Activated naive CD4-positive, alpha-beta T cell treated with anti-CD3 and anti-CD28 coated beads, Interleukin-2, amount 50 U/mL, for 72 hours (primary cell): ENCODE measurements at regions not wholly inside any gene's neighbourhood (a gene's known extent, or its start where the extent isn't known, plus 50 kb on each side); places are given as distances from the start of the nearest gene placed in this dataset.
"Not testable (repeated sequence)": the region's sequence is repeated elsewhere in the genome, so short reads cannot be mapped to it uniquely, and the experiment has no call there.

Source experiments
- ATAC-seq, 2 donors: fragments of 150-1000 bp; cut with Tn5 transposase; 2 replicates each; pipeline ENCODE4 v1.10.0; 2021; ENCODE audit warnings: mild to moderate bottlenecking in 2 of 2, moderate library complexity in 2 of 2
- DNase-seq, 2 donors: peaks; one replicate each; pipeline ENCODE4 v3.0.0; 2021 to 2022; ENCODE audit warnings: low spot score in 2 of 2
- H3K27ac Mint-ChIP-seq, 2 donors: one replicate each; pipeline ENCODE4 v1.8.0; 2022; ENCODE audit warnings: mild to moderate bottlenecking in 2 of 2, mixed read lengths in 2 of 2
- H3K36me3 Mint-ChIP-seq, 2 donors: one replicate each; pipeline ENCODE4 v1.8.0; 2022; ENCODE audit warnings: mixed read lengths in 2 of 2
- H3K9me3 Mint-ChIP-seq, 2 donors: one replicate each; pipeline ENCODE4 v1.8.0; 2022; ENCODE audit warnings: mixed read lengths in 2 of 2

GRCh38 chr15:20275373-20275967 is 266.1 kb downstream of the GOLGA6L6 start:
- not testable (repeated sequence) for DNase-seq, H3K36me3 Mint-ChIP-seq, H3K27ac Mint-ChIP-seq, H3K9me3 Mint-ChIP-seq, ATAC-seq

GRCh38 chr15:20272422-20273184 is 269.0 kb downstream of the GOLGA6L6 start:
- Mint-ChIP-seq H3K36me3 (no peaks in the 10 kb centered on the region), H3K9me3 (no peaks in the 10 kb centered on the region), H3K27ac (no peak overlapping the region)
- DNase-seq (no peak), ATAC-seq (no peak)

GRCh38 chr15:20271647-20272046 is 270.0 kb downstream of the GOLGA6L6 start:
- Mint-ChIP-seq H3K27ac (no peak overlapping the region), H3K36me3 (no peaks in the 10 kb centered on the region), H3K9me3 (no peaks in the 10 kb centered on the region)
- no peak for DNase-seq
- no peak for ATAC-seq

GRCh38 chr15:20269956-20270355 is 271.6 kb downstream of the GOLGA6L6 start:
- not testable (repeated sequence) for DNase-seq, H3K27ac Mint-ChIP-seq, H3K36me3 Mint-ChIP-seq, ATAC-seq, H3K9me3 Mint-ChIP-seq

- H3K36me3 Mint-ChIP-seq, H3K9me3 Mint-ChIP-seq, H3K27ac Mint-ChIP-seq, ATAC-seq, DNase-seq: not testable (repeated sequence)
These were observed 273.6 kb downstream of the GOLGA6L6 start for GRCh38 chr15:20267996-20268395.

GRCh38 chr15:20267051-20267730 is 274.4 kb downstream of the GOLGA6L6 start:
- H3K9me3 Mint-ChIP-seq, H3K36me3 Mint-ChIP-seq, H3K27ac Mint-ChIP-seq, DNase-seq, ATAC-seq: not testable (repeated sequence)

GRCh38 chr15:20265710-20266109 is 275.9 kb downstream of the GOLGA6L6 start:
- DNase-seq, ATAC-seq, H3K9me3 Mint-ChIP-seq, H3K36me3 Mint-ChIP-seq, H3K27ac Mint-ChIP-seq: not testable (repeated sequence)

- ATAC-seq, H3K36me3 Mint-ChIP-seq, DNase-seq, H3K9me3 Mint-ChIP-seq, H3K27ac Mint-ChIP-seq: not testable (repeated sequence)
These were observed 280.0 kb downstream of the GOLGA6L6 start for GRCh38 chr15:20261321-20262280.

GRCh38 chr15:20260650-20261049 is 280.9 kb downstream of the GOLGA6L6 start:
- H3K9me3 Mint-ChIP-seq, H3K27ac Mint-ChIP-seq, H3K36me3 Mint-ChIP-seq, DNase-seq, ATAC-seq: not testable (repeated sequence)

- not testable (repeated sequence) for H3K27ac Mint-ChIP-seq, ATAC-seq, DNase-seq, H3K36me3 Mint-ChIP-seq, H3K9me3 Mint-ChIP-seq
These were observed 281.9 kb downstream of the GOLGA6L6 start for GRCh38 chr15:20259559-20260190.

- not testable (repeated sequence) for ATAC-seq, DNase-seq, H3K27ac Mint-ChIP-seq, H3K9me3 Mint-ChIP-seq, H3K36me3 Mint-ChIP-seq
These were observed 285.2 kb downstream of the GOLGA6L6 start for GRCh38 chr15:20256394-20256793.

- ATAC-seq = peak in 1 of 2 donors; percentile 13
- DNase-seq, H3K36me3 Mint-ChIP-seq, H3K9me3 Mint-ChIP-seq, H3K27ac Mint-ChIP-seq: not testable (repeated sequence)
These were observed 286.0 kb downstream of the GOLGA6L6 start for GRCh38 chr15:20255641-20256040.

- H3K27ac Mint-ChIP-seq, H3K9me3 Mint-ChIP-seq, H3K36me3 Mint-ChIP-seq, DNase-seq, ATAC-seq: not testable (repeated sequence)
These were observed 288.5 kb downstream of the GOLGA6L6 start for GRCh38 chr15:20253047-20253615.

GRCh38 chr15:20252040-20252439 is 289.6 kb downstream of the GOLGA6L6 start:
- H3K36me3 Mint-ChIP-seq, H3K9me3 Mint-ChIP-seq, DNase-seq, ATAC-seq, H3K27ac Mint-ChIP-seq: not testable (repeated sequence)

- not testable (repeated sequence) for H3K36me3 Mint-ChIP-seq, H3K27ac Mint-ChIP-seq, H3K9me3 Mint-ChIP-seq, ATAC-seq, DNase-seq
These were observed 290.2 kb downstream of the GOLGA6L6 start for GRCh38 chr15:20251214-20252005.
